HL-60 (cell line): ENCODE measurements at regions not wholly inside any gene's neighbourhood (a gene's known extent, or its start where the extent isn't known, plus 50 kb on each side); places are given as distances from the start of the nearest gene placed in this dataset.

Experiments
- CTCF ChIP-seq: IDR thresholded peaks from one replicate; pipeline ENCODE4 v1.5.1; 2011; ENCODE audit warnings: low read length, control low read depth, inconsistent platforms; ENCODE audit not compliant: insufficient read depth
- POLR2AphosphoS5 ChIP-seq: IDR thresholded peaks from 2 replicates; pipeline ENCODE4 v1.6.1; 2012; ENCODE audit warnings: low read depth

GRCh38 chr11:27218421-27219038, 144.5 kb downstream of the CCDC34 start:
- TF ChIP-seq CTCF (no peak), POLR2AphosphoS5 (no peak)
